Gastrocnemius medialis (tissue), 4 donors: ENCODE measurements at regions not wholly inside any gene's neighbourhood (a gene's known extent, or its start where the extent isn't known, plus 50 kb on each side); places are given as distances from the start of the nearest gene placed in this dataset.

Experiments used
- CTCF ChIP-seq, 5 experiments: fragments of 450-650 bp in 3 of 5; fragments of 200-600 bp in 2 of 5; sonication (generic) in 2 of 5; IDR thresholded peaks in 4 of 5; conservative IDR thresholded peaks in 1 of 5; 1 replicate in 4 of 5; 2 replicates in 1 of 5; pipeline ENCODE4 v1.5.1; 2016 to 2019; ENCODE audit warnings: antibody characterized with exemption in 5 of 5, mild to moderate bottlenecking in 3 of 5, moderate library complexity in 3 of 5
- POLR2A ChIP-seq, 2 donors: fragments of 450-650 bp; IDR thresholded peaks; one replicate each; pipeline ENCODE4 v1.6.1; 2017; ENCODE audit warnings: antibody characterized with exemption in 2 of 2, mild to moderate bottlenecking in 2 of 2, moderate library complexity in 2 of 2

- TF ChIP-seq CTCF (IDR thresholded peaks at IDR 0.05 in 4 of 5, conservative IDR thresholded peaks at IDR 0.05 in 1 of 5) (no peak), POLR2A (IDR thresholded peaks at IDR 0.05) (no peak)
These were observed 53.8 kb upstream of the LYRM9 start for GRCh38 chr17:27947005-27947406.
